NCI-H2196 (cell line): ENCODE measurements at regions not wholly inside any gene's neighbourhood (a gene's known extent, or its start where the extent isn't known, plus 50 kb on each side); places are given as distances from the start of the nearest gene placed in this dataset.

ENCODE experiments used
- DNase-seq: peaks from one replicate; lab custom pipeline; 2025; ENCODE audit not compliant: unreplicated experiment; lab: John Stamatoyannopoulos, UW

- no peak for DNase-seq
These were observed 395.8 kb upstream of the NPVF start for GRCh38 chr7:25624051-25624450.

- no peak for DNase-seq
These were observed 396.5 kb upstream of the NPVF start for GRCh38 chr7:25624833-25625232.

GRCh38 chr7:25625306-25625992, 397.2 kb upstream of the NPVF start:
- no peak for DNase-seq

- DNase-seq, result no peak
These were observed 398.3 kb upstream of the NPVF start for GRCh38 chr7:25626451-25627131.

- no peak for DNase-seq
These were observed 400.2 kb upstream of the NPVF start for GRCh38 chr7:25628446-25628845.

- DNase-seq, result no peak
These were observed 404.3 kb upstream of the NPVF start for GRCh38 chr7:25632616-25633015.

GRCh38 chr7:25633426-25634036, 405.2 kb upstream of the NPVF start:
- DNase-seq, result no peak

GRCh38 chr7:25636168-25636567, 407.9 kb upstream of the NPVF start:
- DNase-seq, result no peak

- no peak for DNase-seq
These were observed 408.6 kb upstream of the NPVF start for GRCh38 chr7:25636871-25637283.

- DNase-seq, result no peak
These were observed 409.8 kb upstream of the NPVF start for GRCh38 chr7:25638068-25638467.

GRCh38 chr7:25638590-25639244, 410.4 kb upstream of the NPVF start:
- DNase-seq, result no peak

- DNase-seq, result no peak
These were observed 414.6 kb upstream of the NPVF start for GRCh38 chr7:25642849-25643248.

- no peak for DNase-seq
These were observed 415.0 kb upstream of the NPVF start for GRCh38 chr7:25643286-25643685.

- no peak for DNase-seq
These were observed 415.6 kb upstream of the NPVF start for GRCh38 chr7:25643770-25644394.

GRCh38 chr7:25646726-25647413, 418.6 kb upstream of the NPVF start:
- no peak for DNase-seq

GRCh38 chr7:25647872-25648271, 419.6 kb upstream of the NPVF start:
- no peak for DNase-seq

GRCh38 chr7:25652366-25652765, 424.1 kb upstream of the NPVF start:
- no peak for DNase-seq

GRCh38 chr7:25653384-25653783, 425.1 kb upstream of the NPVF start:
- DNase-seq, result no peak

- DNase-seq, result no peak
These were observed 427.8 kb upstream of the NPVF start for GRCh38 chr7:25656071-25656470.

- no peak for DNase-seq
These were observed 428.3 kb upstream of the NPVF start for GRCh38 chr7:25656581-25657026.

GRCh38 chr7:25658375-25658774, 430.1 kb upstream of the NPVF start:
- no peak for DNase-seq
